SK-N-SH (cell line): ENCODE measurements at regions not wholly inside any gene's neighbourhood (a gene's known extent, or its start where the extent isn't known, plus 50 kb on each side); places are given as distances from the start of the nearest gene placed in this dataset.

ENCODE experiments used
- CTCF ChIA-PET: fragments of 300-600, 350-600 bp; formaldehyde crosslinking; extraction: SDS; loops from one replicate; lab custom pipeline; 2021; lab: Yijun Ruan, JAX
- POLR2A ChIA-PET: fragments of 350-600 bp; sonication (Branson Sonifier 250); formaldehyde crosslinking; extraction: SDS; loops from one replicate; lab custom pipeline; 2020; ENCODE audit warnings: antibody characterized with exemption, inconsistent platforms; lab: Yijun Ruan, JAX
- DNase-seq: peaks from one replicate; pipeline ENCODE4 v3.0.0; 2012
- H2AFZ ChIP-seq: fragments of 200-600 bp; sonication (generic); 2 replicates; pipeline ENCODE4 v1.8.1; 2016; ENCODE audit warnings: antibody characterized with exemption, mild to moderate bottlenecking, low read depth
- H3F3A ChIP-seq: fragments of 200-600 bp; sonication (generic); replicated peaks from 2 replicates; pipeline ENCODE3; 2016; ENCODE audit warnings: antibody characterized with exemption, mild to moderate bottlenecking; ENCODE audit not compliant: insufficient read depth
- H3K27ac ChIP-seq, 2 experiments: fragments of 200-500 bp in 1 of 2; fragments of 200-600 bp in 1 of 2; sonication (Bioruptor generic) in 1 of 2; sonication (generic), shearing (Covaris generic) in 1 of 2; 2 replicates each; pipeline versions ENCODE4 v1.5.1 to v1.6.1; 2014 to 2016; ENCODE audit warnings: low read depth in 2 of 2, inconsistent platforms in 1 of 2, low read length in 1 of 2, mild to moderate bottlenecking in 1 of 2, mixed read lengths in 1 of 2
- H3K27me3 ChIP-seq: fragments of 200-600 bp; sonication (generic), shearing (Covaris generic); 2 replicates; pipeline ENCODE4 v1.6.1; 2016; ENCODE audit warnings: mixed run types; ENCODE audit not compliant: insufficient read depth
- H3K36me3 ChIP-seq, 2 experiments: fragments of 200-500 bp in 1 of 2; fragments of 200-600 bp in 1 of 2; sonication (Bioruptor generic) in 1 of 2; sonication (generic) in 1 of 2; replicated peaks in 1 of 2; 2 replicates each; pipeline versions ENCODE3 to v1.5.1; 2014 to 2016; ENCODE audit warnings: low read length in 1 of 2, mild to moderate bottlenecking in 1 of 2; ENCODE audit not compliant: insufficient read depth in 2 of 2, control insufficient read depth in 1 of 2
- H3K4me1 ChIP-seq, 2 experiments: fragments of 200-500 bp in 1 of 2; fragments of 200-600 bp in 1 of 2; sonication (Bioruptor generic) in 1 of 2; sonication (generic), shearing (Covaris generic) in 1 of 2; 2 replicates each; pipeline versions ENCODE4 v1.5.1 to v1.6.1; 2014 to 2016; ENCODE audit warnings: low read depth in 1 of 2, low read length in 1 of 2, mixed run types in 1 of 2; ENCODE audit not compliant: insufficient read depth in 2 of 2, control insufficient read depth in 1 of 2
- H3K4me2 ChIP-seq: fragments of 200-600 bp; sonication (generic), shearing (Covaris generic); 2 replicates; pipeline ENCODE4 v1.6.1; 2017; ENCODE audit warnings: mixed run types
- H3K4me3 ChIP-seq, 2 experiments: fragments of 200-500 bp in 1 of 2; fragments of 200-600 bp in 1 of 2; sonication (Bioruptor generic) in 1 of 2; sonication (generic), shearing (Covaris generic) in 1 of 2; 2 replicates each; pipeline versions ENCODE4 v1.5.1 to v1.8.1; 2014 to 2016; ENCODE audit warnings: low read depth in 2 of 2, inconsistent platforms in 1 of 2, low read length in 1 of 2, mild to moderate bottlenecking in 1 of 2, mixed read lengths in 1 of 2, moderate library complexity in 1 of 2
- H3K79me2 ChIP-seq: fragments of 200-600 bp; sonication (generic); 2 replicates; pipeline ENCODE4 v1.8.1; 2017; ENCODE audit warnings: mild to moderate bottlenecking; ENCODE audit not compliant: insufficient read depth
- H3K9ac ChIP-seq: fragments of 200-600 bp; sonication (generic); 2 replicates; pipeline ENCODE4 v1.6.1; 2017; ENCODE audit warnings: mixed run types
- H3K9me2 ChIP-seq: fragments of 200-600 bp; sonication (generic); 2 replicates; pipeline ENCODE4 v1.6.1; 2017; ENCODE audit warnings: mixed run types
- H3K9me3 ChIP-seq: fragments of 200-600 bp; sonication (generic); 2 replicates; pipeline ENCODE4 v1.6.1; 2017; ENCODE audit warnings: mixed run types, mild to moderate bottlenecking, moderate library complexity
- H4K20me1 ChIP-seq: fragments of 200-600 bp; sonication (generic); 2 replicates; pipeline ENCODE4 v1.6.1; 2017; ENCODE audit warnings: mild to moderate bottlenecking, mixed run types; ENCODE audit not compliant: insufficient read depth
- ELF1 ChIP-seq: IDR thresholded peaks from 2 replicates; pipeline ENCODE4 v1.4.0; 2012
- EP300 ChIP-seq, 2 experiments: IDR thresholded peaks; 2 replicates each; pipeline versions ENCODE4 v1.4.0 to v1.6.1; 2012; ENCODE audit warnings: borderline replicate concordance in 1 of 2, low read depth in 1 of 2, low read length in 1 of 2
- GATA2 ChIP-seq: sonication (generic); formaldehyde crosslinking; IDR thresholded peaks from 2 replicates; pipeline ENCODE4 v1.5.0; 2020; ENCODE audit warnings: mild to moderate bottlenecking, missing genetic modification reagents
- MEF2A ChIP-seq: IDR thresholded peaks from 2 replicates; pipeline ENCODE4 v1.4.0; 2012; ENCODE audit warnings: low read depth, borderline replicate concordance
- MXI1 ChIP-seq: IDR thresholded peaks from 2 replicates; pipeline ENCODE4 v1.6.1; 2012; ENCODE audit warnings: mild to moderate bottlenecking, low read depth, low read length, improper control_type of control experiment
- RXRA ChIP-seq: IDR thresholded peaks from 2 replicates; pipeline ENCODE4 v1.4.0; 2012; ENCODE audit warnings: low read depth, mild to moderate bottlenecking, borderline replicate concordance
- SMC3 ChIP-seq: IDR thresholded peaks from 2 replicates; pipeline ENCODE4 v1.6.1; 2012; ENCODE audit warnings: low read depth, low read length, improper control_type of control experiment
- TAF1 ChIP-seq: IDR thresholded peaks from 2 replicates; pipeline ENCODE4 v1.6.1; 2012; ENCODE audit warnings: low read depth, mild to moderate bottlenecking, low read length, moderate library complexity, borderline replicate concordance
- TEAD4 ChIP-seq: IDR thresholded peaks from 2 replicates; pipeline ENCODE4 v1.4.0; 2012; ENCODE audit warnings: mild to moderate bottlenecking, borderline replicate concordance; ENCODE audit not compliant: insufficient read depth
- YY1 ChIP-seq: IDR thresholded peaks from 2 replicates; pipeline ENCODE4 v1.4.0; 2012; ENCODE audit warnings: low read depth, mild to moderate bottlenecking
- TF ChIP-seq, protein P1 (sequence below): IDR thresholded peaks from 2 replicates; pipeline ENCODE4; 2012
- TF ChIP-seq, protein P2 (sequence below): fragments of 150-350 bp; IDR thresholded peaks from 2 replicates; pipeline ENCODE4 v1.6.1; 2016; ENCODE audit warnings: mild to moderate bottlenecking, low read depth, low read length

DNA sequence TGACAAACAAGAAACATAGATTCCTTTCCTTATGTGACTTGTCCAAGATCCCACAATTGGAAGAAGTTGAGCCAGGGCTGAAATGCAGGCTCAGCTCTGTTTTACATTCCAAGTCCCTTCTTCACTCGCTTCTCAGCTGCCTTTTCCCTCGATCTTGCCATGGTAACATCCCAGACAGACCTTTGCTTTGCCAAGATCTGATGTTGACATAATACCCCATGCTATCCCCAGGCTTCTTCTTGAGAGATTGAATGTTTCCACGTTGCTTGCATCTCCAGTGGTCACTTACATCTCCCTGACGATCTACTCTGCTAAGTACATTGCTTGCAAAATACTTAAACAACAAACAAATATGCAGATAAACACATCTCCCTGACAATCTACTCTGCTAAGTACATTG lies 63.5 kb downstream of the TBXT start (continued):
- TF ChIP-seq, protein P1, sequence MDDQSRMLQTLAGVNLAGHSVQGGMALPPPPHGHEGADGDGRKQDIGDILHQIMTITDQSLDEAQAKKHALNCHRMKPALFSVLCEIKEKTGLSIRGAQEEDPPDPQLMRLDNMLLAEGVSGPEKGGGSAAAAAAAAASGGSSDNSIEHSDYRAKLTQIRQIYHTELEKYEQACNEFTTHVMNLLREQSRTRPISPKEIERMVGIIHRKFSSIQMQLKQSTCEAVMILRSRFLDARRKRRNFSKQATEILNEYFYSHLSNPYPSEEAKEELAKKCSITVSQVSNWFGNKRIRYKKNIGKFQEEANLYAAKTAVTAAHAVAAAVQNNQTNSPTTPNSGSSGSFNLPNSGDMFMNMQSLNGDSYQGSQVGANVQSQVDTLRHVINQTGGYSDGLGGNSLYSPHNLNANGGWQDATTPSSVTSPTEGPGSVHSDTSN = no peak
- TF ChIP-seq GATA2 (CRISPR knock-in tag) (no peak), TEAD4 (no peak)
- TF ChIP-seq, all 33 proteins: peak for 0

DNA sequence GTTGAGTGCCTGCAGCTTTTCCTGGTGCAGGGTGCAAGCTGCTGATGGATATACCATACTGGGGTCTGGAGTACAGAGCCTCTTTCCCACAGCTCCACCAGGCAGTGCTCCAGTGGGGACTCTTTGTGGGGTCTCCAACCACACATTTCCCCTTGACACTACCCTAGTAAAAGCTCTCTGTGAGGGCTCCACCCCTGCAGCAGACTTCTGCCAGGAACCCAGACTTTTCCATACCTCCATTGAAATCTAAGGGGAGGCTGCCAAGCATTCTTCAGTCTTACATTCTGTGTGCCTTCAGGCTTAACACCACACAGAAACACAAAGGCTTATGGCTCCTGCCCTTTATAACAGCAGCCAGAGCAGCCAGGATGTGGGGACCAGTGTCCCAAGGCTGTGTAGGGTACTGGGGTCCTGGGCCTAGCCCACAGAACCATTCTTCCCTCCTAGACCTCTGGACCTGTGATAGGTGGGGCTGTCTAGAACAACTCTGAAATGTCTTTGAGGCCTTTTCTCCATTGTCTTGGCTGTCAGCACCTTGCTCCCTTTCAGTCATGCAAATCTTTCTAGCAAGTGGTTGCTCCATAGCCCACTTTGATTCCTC lies 65.7 kb downstream of the TBXT start:
- H2AFZ ChIP-seq = no peak overlapping the region
- no peak overlapping the region for H3K9ac ChIP-seq
- no peaks in the 10 kb centered on the region for H3K36me3 ChIP-seq
- H4K20me1 ChIP-seq = no peaks in the 10 kb centered on the region
- TF ChIP-seq SMC3 (no peak), EP300 (IDR thresholded peaks at IDR 0.05; ENCODE audit: borderline replicate concordance in 1 of 2, low read depth in 1 of 2, low read length in 1 of 2) (no peak), TAF1 (no peak), YY1 (no peak), MEF2A (no peak), RXRA (no peak), MXI1 (no peak), ELF1 (no peak)
- TF ChIP-seq, protein P2, sequence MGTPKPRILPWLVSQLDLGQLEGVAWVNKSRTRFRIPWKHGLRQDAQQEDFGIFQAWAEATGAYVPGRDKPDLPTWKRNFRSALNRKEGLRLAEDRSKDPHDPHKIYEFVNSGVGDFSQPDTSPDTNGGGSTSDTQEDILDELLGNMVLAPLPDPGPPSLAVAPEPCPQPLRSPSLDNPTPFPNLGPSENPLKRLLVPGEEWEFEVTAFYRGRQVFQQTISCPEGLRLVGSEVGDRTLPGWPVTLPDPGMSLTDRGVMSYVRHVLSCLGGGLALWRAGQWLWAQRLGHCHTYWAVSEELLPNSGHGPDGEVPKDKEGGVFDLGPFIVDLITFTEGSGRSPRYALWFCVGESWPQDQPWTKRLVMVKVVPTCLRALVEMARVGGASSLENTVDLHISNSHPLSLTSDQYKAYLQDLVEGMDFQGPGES = no peak
- TF ChIP-seq, protein P1 = no peak
- no peak overlapping the region for H3K4me2 ChIP-seq
- CTCF ChIA-PET = interaction anchor here (0.8 to 16.3 kb wide), 3 partner anchors 210 to 251 kb away, joined by 3 to 341 read pairs (median 264); no protein-coding TSS in a partner anchor
- H3F3A ChIP-seq = no peaks in the 10 kb centered on the region
- no peak for DNase-seq
- no peaks in the 10 kb centered on the region for H3K9me2 ChIP-seq
- POLR2A ChIA-PET = no interaction called here
- H3K27ac ChIP-seq = no peak overlapping the region
- no peaks in the 10 kb centered on the region for H3K9me3 ChIP-seq
- no peaks in the 10 kb centered on the region for H3K27me3 ChIP-seq
- no peaks in the 10 kb centered on the region for H3K79me2 ChIP-seq
- H3K4me1 ChIP-seq = peaks cover 0 to 2% of the 10 kb centered on the region in 2 experiments; a peak in 1 of 4 replicates
- H3K4me3 ChIP-seq = no peak overlapping the region
